ENCODE measurements at regions not wholly inside any gene's neighbourhood (a gene's known extent, or its start where the extent isn't known, plus 50 kb on each side); places are given as distances from the start of the nearest gene placed in this dataset.

DNA sequence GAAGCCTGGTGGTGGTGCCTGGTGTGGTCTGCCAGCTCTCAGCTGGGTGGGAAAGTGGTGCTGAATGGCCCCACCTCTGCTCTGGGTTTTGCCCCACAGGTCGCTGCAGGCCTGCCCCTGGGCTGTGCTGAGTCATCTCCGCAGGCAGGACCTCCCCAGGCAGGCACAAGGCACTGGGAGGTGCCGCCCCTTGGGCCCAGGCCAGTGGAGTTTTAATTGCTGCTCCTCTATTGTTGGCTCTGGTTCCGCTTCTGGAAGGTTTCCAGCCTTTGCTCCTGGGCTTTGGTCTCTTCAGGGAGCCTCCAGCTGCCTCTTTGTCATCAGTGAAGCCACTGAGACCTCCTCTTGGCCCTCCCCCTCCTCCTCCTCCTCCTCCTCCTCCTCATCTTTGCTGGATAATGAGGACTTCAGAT, 180.3 kb upstream of the GRB10 start:
- no peak for DNase-seq
- Mint-ChIP-seq H3K4me1 (ENCODE audit: low read depth) (no peaks in the 10 kb centered on the region), H3K27ac (no peak overlapping the region), H3K36me3 (ENCODE audit: low read depth) (no peaks in the 10 kb centered on the region), H3K27me3 (peaks cover 6% of the 10 kb centered on the region), H3K4me3 (no peak overlapping the region), H3K9me3 (peaks cover 6% of the 10 kb centered on the region)

DNA sequence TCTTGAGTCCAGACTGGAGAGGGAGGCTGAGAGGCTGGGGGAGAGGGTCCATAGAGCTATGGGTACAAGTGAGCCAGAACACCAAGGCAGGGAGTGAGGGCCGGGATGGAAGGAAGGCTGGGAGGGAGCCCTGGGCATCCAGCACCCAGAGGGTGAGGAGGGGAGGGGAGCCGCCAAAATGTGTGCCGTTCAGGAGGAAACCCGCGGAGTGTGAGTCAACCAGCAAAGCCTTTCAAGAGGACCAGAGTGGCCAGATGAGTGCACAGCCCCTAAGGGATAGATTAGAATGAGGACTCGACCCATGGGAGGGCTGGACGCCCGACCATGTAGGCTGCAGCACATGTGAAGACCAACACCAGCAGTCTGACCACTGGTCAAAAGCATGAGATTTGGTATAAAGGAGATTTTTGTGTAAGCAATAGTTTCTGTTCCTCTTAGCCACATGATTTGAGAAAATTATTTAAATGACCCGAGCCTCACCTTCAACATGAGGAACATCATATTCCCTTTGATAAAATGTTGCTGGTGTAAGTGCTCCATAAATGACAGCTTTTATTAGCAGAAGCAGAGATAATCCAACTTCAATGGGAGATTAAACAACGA, 179.7 kb upstream of the GRB10 start:
- Mint-ChIP-seq H3K9me3 (peaks cover 4% of the 10 kb centered on the region), H3K4me3 (no peak overlapping the region), H3K27me3 (peaks cover 6% of the 10 kb centered on the region), H3K36me3 (ENCODE audit: low read depth) (no peaks in the 10 kb centered on the region), H3K4me1 (ENCODE audit: low read depth) (no peaks in the 10 kb centered on the region), H3K27ac (no peak overlapping the region)
- no peak for DNase-seq

DNA sequence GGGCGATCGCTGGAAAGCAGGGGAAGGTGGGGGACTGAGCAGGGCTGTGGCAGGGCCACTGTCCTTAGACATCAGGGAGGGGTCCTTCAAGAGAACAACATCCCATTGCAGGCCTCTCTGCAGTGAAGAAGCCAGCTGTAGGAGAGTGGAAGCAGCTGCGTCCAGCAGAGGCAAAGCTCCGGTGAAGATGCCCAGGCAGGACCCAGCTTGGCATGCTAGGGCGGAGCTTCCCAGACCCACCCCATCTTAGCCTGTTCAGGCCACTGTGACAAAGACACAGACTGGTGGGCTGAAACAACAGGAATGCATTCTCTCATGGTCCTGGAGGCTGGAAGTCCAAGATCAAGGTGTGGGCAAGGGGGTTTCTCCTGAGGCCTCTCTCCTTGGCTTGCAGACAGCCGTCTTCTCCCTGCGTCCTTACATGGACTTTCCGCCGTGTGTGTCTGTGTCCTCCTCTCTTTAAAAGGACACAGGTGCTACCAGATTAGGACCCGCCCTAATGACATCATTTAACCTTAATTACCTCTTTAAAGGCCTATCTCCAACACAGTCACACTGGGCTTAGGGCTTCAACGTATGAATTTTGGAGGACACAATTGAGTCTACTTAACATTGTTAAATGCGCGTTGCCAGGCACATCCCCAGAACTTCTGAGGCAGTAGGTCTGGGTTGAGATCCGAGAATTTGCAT, 178.1 kb upstream of the GRB10 start:
- no peaks in the 10 kb centered on the region for H3K4me1 Mint-ChIP-seq (ENCODE audit: low read depth)
- H3K27ac Mint-ChIP-seq, result no peak overlapping the region
- DNase-seq, result no peak
- H3K27me3 Mint-ChIP-seq, result peaks cover 6% of the 10 kb centered on the region
- no peaks in the 10 kb centered on the region for H3K36me3 Mint-ChIP-seq (ENCODE audit: low read depth)
- no peaks in the 10 kb centered on the region for H3K9me3 Mint-ChIP-seq
- no peak overlapping the region for H3K4me3 Mint-ChIP-seq

DNA sequence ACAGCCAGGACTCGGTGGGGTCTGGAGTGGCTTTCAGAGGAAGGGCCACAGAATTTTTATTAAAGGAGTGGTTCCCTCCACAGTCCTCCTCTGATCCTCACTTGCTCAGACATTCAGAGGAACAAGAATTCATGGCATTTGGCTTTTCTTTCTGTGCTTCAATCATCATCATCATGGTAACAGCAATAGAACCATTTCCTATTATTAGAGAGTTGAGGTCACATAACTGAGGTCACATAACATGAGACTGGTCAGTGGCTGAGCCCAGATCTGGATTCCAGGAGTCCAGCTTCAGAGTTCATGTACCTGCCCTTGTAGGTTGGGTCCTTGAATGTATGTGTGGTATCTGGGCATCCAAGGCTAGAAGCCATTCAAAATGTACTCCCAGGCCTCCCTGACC, 177.3 kb upstream of the GRB10 start:
- no peaks in the 10 kb centered on the region for H3K36me3 Mint-ChIP-seq (ENCODE audit: low read depth)
- H3K4me3 Mint-ChIP-seq, result no peak overlapping the region
- no peak overlapping the region for H3K27ac Mint-ChIP-seq
- H3K9me3 Mint-ChIP-seq, result no peaks in the 10 kb centered on the region
- no peaks in the 10 kb centered on the region for H3K4me1 Mint-ChIP-seq (ENCODE audit: low read depth)
- H3K27me3 Mint-ChIP-seq, result peaks cover 6% of the 10 kb centered on the region
- no peak for DNase-seq

DNA sequence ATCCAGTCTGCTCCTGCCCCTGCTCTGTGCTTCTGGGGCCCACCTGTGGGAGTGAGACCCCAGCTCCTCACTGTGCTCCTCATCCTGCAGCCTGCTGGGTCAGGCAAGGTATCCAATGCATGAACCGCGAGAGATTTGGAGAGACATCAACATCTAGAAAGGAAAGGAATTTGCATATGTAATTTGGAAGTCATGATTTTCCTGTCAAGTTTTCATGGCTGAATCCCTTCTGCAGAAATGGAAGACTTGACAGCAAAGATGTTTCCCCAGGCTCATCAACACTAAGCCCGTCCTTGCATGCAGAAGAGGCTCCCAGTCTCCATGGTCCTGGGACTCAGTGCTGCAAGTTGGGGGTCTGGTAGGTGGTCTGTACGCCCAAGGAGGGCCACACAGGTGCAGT, 176.9 kb upstream of the GRB10 start:
- Mint-ChIP-seq H3K4me3 (no peak overlapping the region), H3K36me3 (ENCODE audit: low read depth) (no peaks in the 10 kb centered on the region), H3K9me3 (no peaks in the 10 kb centered on the region), H3K27ac (no peak overlapping the region), H3K4me1 (ENCODE audit: low read depth) (no peaks in the 10 kb centered on the region), H3K27me3 (peaks cover 6% of the 10 kb centered on the region)
- DNase-seq, result no peak

DNA sequence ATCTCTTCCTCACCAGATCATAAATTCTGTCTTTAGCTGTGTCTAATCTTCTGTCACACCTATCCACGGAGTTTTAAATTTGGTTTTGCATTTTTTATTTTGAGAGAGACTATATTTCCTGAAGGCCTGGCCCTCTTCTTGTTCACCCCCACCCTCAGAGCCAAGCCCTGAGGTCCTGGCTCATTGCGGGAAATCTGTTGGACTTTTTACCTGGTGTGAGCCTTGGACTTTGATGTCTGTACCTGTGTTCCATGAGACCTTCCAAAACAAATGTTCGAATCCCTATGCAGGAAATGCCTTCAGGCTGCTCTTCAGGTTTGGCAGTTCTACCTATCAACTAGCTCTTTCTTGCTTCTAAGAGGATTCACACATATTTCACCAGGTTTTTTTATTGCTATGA, 175.2 kb upstream of the GRB10 start:
- no peaks in the 10 kb centered on the region for H3K9me3 Mint-ChIP-seq
- H3K4me3 Mint-ChIP-seq, result no peak overlapping the region
- H3K36me3 Mint-ChIP-seq (ENCODE audit: low read depth), result no peaks in the 10 kb centered on the region
- DNase-seq, result no peak
- H3K27ac Mint-ChIP-seq, result no peak overlapping the region
- no peaks in the 10 kb centered on the region for H3K4me1 Mint-ChIP-seq (ENCODE audit: low read depth)
- H3K27me3 Mint-ChIP-seq, result peaks cover 6% of the 10 kb centered on the region

DNA sequence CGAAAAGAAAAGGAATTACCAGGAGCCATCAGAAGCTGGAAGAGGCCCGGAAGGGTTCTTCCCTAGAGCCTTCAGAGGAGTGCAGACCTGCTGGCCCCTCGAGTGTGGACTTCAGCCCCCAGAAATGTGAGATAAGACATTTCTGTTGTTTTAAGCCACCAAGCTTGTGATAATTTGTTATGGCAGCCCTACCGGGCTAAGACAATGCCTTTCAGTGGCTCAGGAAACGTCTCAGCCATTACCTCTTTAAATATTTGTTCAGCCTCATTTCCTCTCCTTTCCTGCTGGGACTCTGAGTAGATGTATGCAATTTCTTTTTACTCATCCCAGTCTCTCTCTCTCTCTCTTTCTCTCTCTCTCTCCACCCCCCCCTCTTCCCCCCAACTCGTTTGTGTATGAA, 174.7 kb upstream of the GRB10 start:
- Mint-ChIP-seq H3K4me1 (ENCODE audit: low read depth) (no peaks in the 10 kb centered on the region), H3K36me3 (ENCODE audit: low read depth) (no peaks in the 10 kb centered on the region), H3K9me3 (no peaks in the 10 kb centered on the region), H3K27ac (no peak overlapping the region), H3K27me3 (peaks cover 4% of the 10 kb centered on the region), H3K4me3 (no peak overlapping the region)
- no peak for DNase-seq

DNA sequence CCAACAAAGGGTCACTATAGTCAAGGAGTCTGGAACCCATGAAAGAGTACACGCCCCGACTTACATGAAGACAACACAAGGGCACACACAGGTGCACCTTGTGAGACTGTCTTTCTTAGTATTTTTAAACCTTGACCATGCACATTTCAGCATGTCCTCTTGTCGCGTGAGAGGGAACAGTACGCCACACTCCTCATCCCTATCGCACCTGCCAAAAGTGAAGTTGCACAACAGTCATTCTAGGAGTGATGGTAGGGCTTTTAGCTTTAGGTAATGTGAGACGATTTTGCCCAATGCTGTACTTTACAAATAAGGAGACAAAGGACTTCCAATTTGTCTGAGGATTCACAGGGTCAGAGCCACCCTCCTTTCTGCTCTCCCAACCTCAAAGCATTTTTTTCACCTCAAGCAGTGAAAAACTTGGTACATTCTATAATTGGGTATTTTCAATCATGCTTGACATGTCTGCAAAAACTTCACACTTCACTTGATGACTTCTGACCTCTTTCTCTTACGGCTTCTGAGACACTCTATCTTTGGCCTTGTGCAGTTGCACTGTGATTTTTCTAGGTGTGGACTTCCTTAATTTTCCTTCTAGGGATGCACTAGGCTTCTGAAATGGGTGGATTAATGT, 173.9 kb upstream of the GRB10 start:
- no peak for DNase-seq
- no peak overlapping the region for H3K4me3 Mint-ChIP-seq
- no peaks in the 10 kb centered on the region for H3K27me3 Mint-ChIP-seq
- H3K27ac Mint-ChIP-seq, result no peak overlapping the region
- H3K36me3 Mint-ChIP-seq (ENCODE audit: low read depth), result no peaks in the 10 kb centered on the region
- no peaks in the 10 kb centered on the region for H3K4me1 Mint-ChIP-seq (ENCODE audit: low read depth)
- H3K9me3 Mint-ChIP-seq, result no peaks in the 10 kb centered on the region

DNA sequence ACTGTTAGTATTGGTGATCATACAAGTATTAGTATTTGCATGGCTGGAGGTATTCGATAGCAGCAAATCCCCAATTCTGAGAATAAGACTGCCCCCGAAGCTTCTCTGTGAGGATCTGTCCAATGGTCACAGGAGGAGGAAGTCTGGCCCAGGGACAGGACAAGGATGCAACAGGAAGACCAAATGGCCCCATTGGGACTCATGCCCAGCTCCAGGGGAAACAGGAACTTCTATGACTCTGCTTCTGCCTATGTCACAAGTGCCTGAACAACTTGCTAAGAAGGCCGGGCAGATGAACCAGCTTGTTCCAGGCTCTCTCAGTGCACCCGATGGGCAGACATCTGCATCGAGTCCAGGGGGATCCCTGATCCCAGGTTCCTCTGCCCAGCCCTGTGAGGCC, 172.0 kb upstream of the GRB10 start:
- Mint-ChIP-seq H3K36me3 (ENCODE audit: low read depth) (no peaks in the 10 kb centered on the region), H3K4me3 (no peak overlapping the region), H3K4me1 (ENCODE audit: low read depth) (no peaks in the 10 kb centered on the region), H3K27ac (no peak overlapping the region), H3K9me3 (no peaks in the 10 kb centered on the region), H3K27me3 (no peaks in the 10 kb centered on the region)
- no peak for DNase-seq

DNA sequence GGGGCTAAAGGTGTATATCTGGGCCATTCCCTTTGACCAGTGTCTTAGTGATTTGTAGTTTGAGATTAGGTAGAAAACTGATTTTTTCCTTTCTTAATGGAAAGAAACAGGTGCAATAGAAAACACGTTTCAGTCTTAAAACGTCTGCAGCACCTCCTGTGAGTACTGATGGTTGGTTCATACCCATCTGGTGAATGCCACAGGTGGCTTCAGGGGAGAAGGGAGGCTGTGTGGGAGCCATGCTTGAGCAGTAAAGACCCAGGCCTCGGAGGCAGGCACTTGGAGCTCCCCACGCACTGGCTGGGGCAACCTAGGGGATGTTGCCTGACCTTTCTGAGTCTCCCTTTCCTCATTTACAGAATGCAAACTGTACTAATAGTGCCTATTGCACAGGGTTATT, 171.5 kb upstream of the GRB10 start:
- no peak for DNase-seq
- Mint-ChIP-seq H3K36me3 (ENCODE audit: low read depth) (no peaks in the 10 kb centered on the region), H3K27ac (no peak overlapping the region), H3K4me3 (no peak overlapping the region), H3K4me1 (ENCODE audit: low read depth) (no peaks in the 10 kb centered on the region), H3K27me3 (no peaks in the 10 kb centered on the region), H3K9me3 (peaks cover 3% of the 10 kb centered on the region)

DNA sequence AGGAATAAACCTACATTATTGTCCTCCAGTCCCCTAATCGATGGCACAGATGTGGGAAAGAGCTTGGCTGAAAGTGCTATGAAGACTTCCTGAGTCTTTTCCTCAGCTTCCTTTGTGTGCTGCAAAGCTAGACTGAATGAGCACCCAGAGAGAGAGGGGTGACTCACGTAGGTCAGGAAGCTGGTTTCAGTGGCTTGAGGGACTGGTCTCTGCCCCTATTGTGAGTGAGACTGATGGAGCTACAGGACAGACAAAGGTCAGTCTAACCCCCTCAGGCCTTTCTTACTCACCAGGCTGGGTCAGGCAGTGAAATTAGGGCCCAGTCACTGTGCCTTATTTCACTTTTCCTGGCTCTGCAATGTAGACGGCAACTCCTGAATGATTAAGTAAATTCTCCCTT, 171.1 kb upstream of the GRB10 start:
- Mint-ChIP-seq H3K27me3 (no peaks in the 10 kb centered on the region), H3K9me3 (peaks cover 6% of the 10 kb centered on the region), H3K4me3 (no peak overlapping the region), H3K4me1 (ENCODE audit: low read depth) (no peaks in the 10 kb centered on the region), H3K27ac (no peak overlapping the region), H3K36me3 (ENCODE audit: low read depth) (no peaks in the 10 kb centered on the region)
- DNase-seq, result no peak

DNA sequence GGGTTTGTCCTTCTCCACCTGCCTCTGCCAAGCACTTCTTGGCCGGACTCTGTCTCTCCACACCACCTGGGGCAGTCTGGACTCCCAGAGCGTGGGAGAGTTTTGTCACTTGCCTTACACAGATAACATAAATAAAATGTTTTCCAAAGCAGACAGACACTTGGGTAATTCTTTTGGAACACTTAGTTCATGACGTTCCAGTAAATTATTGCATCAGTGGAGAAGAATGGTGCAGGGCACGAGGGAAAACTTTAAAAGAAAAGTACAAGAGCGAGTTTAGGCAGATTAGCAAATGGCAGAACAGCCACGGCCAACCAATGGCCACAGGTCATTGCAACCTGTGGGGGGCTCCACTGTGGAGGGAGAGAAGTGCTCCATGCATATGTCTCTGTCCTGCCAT, 170.6 kb upstream of the GRB10 start:
- Mint-ChIP-seq H3K36me3 (ENCODE audit: low read depth) (no peaks in the 10 kb centered on the region), H3K27ac (no peak overlapping the region), H3K27me3 (peaks cover 1% of the 10 kb centered on the region), H3K9me3 (peaks cover 11% of the 10 kb centered on the region), H3K4me1 (ENCODE audit: low read depth) (no peaks in the 10 kb centered on the region), H3K4me3 (no peak overlapping the region)
- DNase-seq, result no peak

DNA sequence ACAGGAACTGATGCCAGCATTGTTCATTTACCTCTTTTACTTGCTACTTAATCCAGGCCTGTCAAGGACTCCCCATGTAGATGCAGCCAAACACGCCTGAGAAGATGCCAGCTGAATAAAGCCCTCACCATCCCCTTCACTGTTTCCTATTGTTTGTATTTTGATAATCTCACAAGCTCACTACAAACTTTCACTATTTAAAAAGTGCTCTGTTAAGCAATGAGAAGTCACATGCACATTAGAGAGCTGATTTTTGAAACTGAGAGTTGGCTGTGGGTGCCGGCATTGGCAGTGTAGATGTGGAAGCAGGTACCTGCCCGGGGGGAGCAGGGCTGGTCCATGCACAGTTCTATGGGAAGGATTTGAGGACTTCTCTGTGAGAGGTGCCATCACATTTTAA, 169.8 kb upstream of the GRB10 start:
- H3K36me3 Mint-ChIP-seq (ENCODE audit: low read depth), result no peaks in the 10 kb centered on the region
- H3K27me3 Mint-ChIP-seq, result peaks cover 7% of the 10 kb centered on the region
- H3K4me3 Mint-ChIP-seq, result no peak overlapping the region
- no peak overlapping the region for H3K27ac Mint-ChIP-seq
- peaks cover 12% of the 10 kb centered on the region for H3K9me3 Mint-ChIP-seq
- DNase-seq, result no peak
- no peaks in the 10 kb centered on the region for H3K4me1 Mint-ChIP-seq (ENCODE audit: low read depth)

DNA sequence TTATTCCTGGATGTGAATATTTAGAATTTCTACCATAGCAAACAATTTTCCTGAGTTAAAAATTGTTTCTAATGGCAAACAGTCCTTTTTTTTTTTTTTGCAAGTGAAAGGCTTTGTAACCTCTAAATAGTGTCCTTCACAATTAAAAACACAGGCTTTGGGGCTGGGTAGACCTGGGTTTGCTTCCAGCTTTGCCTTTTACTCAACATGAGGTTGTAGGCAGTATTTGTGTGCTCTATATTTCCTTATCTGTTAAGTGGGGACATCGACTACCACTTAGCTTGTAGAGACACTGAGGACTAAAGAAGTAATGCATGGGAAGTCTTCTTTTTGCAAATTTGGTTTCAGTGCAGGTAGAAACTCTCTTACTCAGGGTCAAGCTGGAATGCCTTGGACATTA, 169.4 kb upstream of the GRB10 start:
- Mint-ChIP-seq H3K4me3 (no peak overlapping the region), H3K4me1 (ENCODE audit: low read depth) (no peaks in the 10 kb centered on the region), H3K36me3 (ENCODE audit: low read depth) (no peaks in the 10 kb centered on the region), H3K9me3 (peaks cover 12% of the 10 kb centered on the region), H3K27me3 (peaks cover 7% of the 10 kb centered on the region), H3K27ac (no peak overlapping the region)
- no peak for DNase-seq

DNA sequence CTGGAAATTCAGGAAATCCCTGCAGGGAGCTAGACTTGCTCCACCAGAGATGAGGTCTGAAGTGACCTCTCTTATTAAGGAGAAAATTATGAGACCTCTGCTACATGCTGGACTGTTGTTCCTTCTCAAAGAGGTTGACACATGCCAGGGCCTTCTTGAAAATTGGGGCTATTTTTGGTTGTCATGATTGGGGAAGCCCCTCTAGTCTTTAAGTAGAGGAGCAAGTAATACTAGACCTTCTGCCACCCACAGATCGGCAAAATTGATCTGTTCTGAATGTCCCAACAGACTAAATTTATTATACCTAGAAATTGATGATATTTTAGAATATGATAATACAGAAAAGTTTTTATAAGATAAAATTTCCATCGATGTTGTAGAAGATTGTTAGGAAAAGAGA, 160.8 kb upstream of the GRB10 start:
- H3K4me1 Mint-ChIP-seq (ENCODE audit: low read depth), result no peaks in the 10 kb centered on the region
- H3K9me3 Mint-ChIP-seq, result peaks cover 3% of the 10 kb centered on the region
- no peaks in the 10 kb centered on the region for H3K36me3 Mint-ChIP-seq (ENCODE audit: low read depth)
- H3K4me3 Mint-ChIP-seq, result no peak overlapping the region
- no peak overlapping the region for H3K27ac Mint-ChIP-seq
- DNase-seq, result no peak
- H3K27me3 Mint-ChIP-seq, result peaks cover 30% of the 10 kb centered on the region

Measured in activated T-cell treated with anti-CD3 and anti-CD28 coated beads, Interleukin-2, amount 50 U/mL, for 24 hours (primary cell).